ENCODE measurements at regions not wholly inside any gene's neighbourhood (a gene's known extent, or its start where the extent isn't known, plus 50 kb on each side); places are given as distances from the start of the nearest gene placed in this dataset.

GRCh38 chr20:12788632-12789299 lies 220.0 kb upstream of the SPTLC3 start:
- TF ChIP-seq CTCF (IDR thresholded peaks at IDR 0.05; ENCODE audit: low read length) (no peak), EZH2 (IDR thresholded peaks at IDR 0.05; ENCODE audit: borderline replicate concordance, low read length) (no peak)
